ENCODE measurements at regions not wholly inside any gene's neighbourhood (a gene's known extent, or its start where the extent isn't known, plus 50 kb on each side); places are given as distances from the start of the nearest gene placed in this dataset.
A peak's percentile ranks its signal among the peaks of the same experiment; 100 is the strongest.

- no peak overlapping the region for H3K4me3 ChIP-seq (ENCODE audit: low read depth, low read length)
- DNase-seq (ENCODE audit: low read depth): peak; percentile 3
- no peak for TF ChIP-seq CTCF (IDR thresholded peaks at IDR 0.05; ENCODE audit: insufficient read depth, low read depth, low read length)
These were observed 324.6 kb upstream of the PLSCR5 start for GRCh38 chr3:146929696-146930095.

- DNase-seq (ENCODE audit: low read depth): no peak
- no peak overlapping the region for H3K4me3 ChIP-seq (ENCODE audit: low read depth, low read length)
- TF ChIP-seq CTCF (IDR thresholded peaks at IDR 0.05; ENCODE audit: insufficient read depth, low read depth, low read length): no peak
These were observed 323.4 kb upstream of the PLSCR5 start for GRCh38 chr3:146928421-146929059.

GRCh38 chr3:146921693-146922092 is 316.5 kb upstream of the PLSCR5 start:
- no peak for TF ChIP-seq CTCF (IDR thresholded peaks at IDR 0.05; ENCODE audit: insufficient read depth, low read depth, low read length)
- DNase-seq (ENCODE audit: low read depth): no peak
- no peak overlapping the region for H3K4me3 ChIP-seq (ENCODE audit: low read depth, low read length)

- no peak for TF ChIP-seq CTCF (IDR thresholded peaks at IDR 0.05; ENCODE audit: insufficient read depth, low read depth, low read length)
- no peak for DNase-seq (ENCODE audit: low read depth)
- H3K4me3 ChIP-seq (ENCODE audit: low read depth, low read length): no peak overlapping the region
These were observed 309.3 kb upstream of the PLSCR5 start for GRCh38 chr3:146914409-146914808.

GRCh38 chr3:146912241-146913015 is 307.3 kb upstream of the PLSCR5 start:
- no peak for DNase-seq (ENCODE audit: low read depth)
- no peak overlapping the region for H3K4me3 ChIP-seq (ENCODE audit: low read depth, low read length)
- no peak for TF ChIP-seq CTCF (IDR thresholded peaks at IDR 0.05; ENCODE audit: insufficient read depth, low read depth, low read length)

- DNase-seq (ENCODE audit: low read depth): no peak
- no peak for TF ChIP-seq CTCF (IDR thresholded peaks at IDR 0.05; ENCODE audit: insufficient read depth, low read depth, low read length)
- H3K4me3 ChIP-seq (ENCODE audit: low read depth, low read length): no peak overlapping the region
These were observed 298.8 kb upstream of the PLSCR5 start for GRCh38 chr3:146903927-146904326.

Measured in fibroblast of villous mesenchyme (primary cell).